EL (cell line): ENCODE measurements at regions not wholly inside any gene's neighbourhood (a gene's known extent, or its start where the extent isn't known, plus 50 kb on each side); places are given as distances from the start of the nearest gene placed in this dataset.
A peak's percentile ranks its signal among the peaks of the same experiment; 100 is the strongest.

Experiments
- DNase-seq: peaks from one replicate; pipeline ENCODE4 v3.0.0-alpha.2; 2016

GRCh38 chr12:107983756-107984472, 145.2 kb upstream of the WSCD2 start:
- peak; percentile 18 for DNase-seq

GRCh38 chr12:107984973-107985372, 144.1 kb upstream of the WSCD2 start:
- no peak for DNase-seq

- no peak for DNase-seq
Observed at GRCh38 chr12:107986183-107986582, 142.9 kb upstream of the WSCD2 start.

GRCh38 chr12:107990325-107990724, 138.8 kb upstream of the WSCD2 start:
- peak; percentile 2 for DNase-seq

GRCh38 chr12:107992029-107992428, 137.1 kb upstream of the WSCD2 start:
- no peak for DNase-seq

GRCh38 chr12:107992870-107993451, 136.1 kb upstream of the WSCD2 start:
- DNase-seq: peak; percentile 29

GRCh38 chr12:107998863-107999262, 130.2 kb upstream of the WSCD2 start:
- DNase-seq: no peak

- DNase-seq: no peak
Observed at GRCh38 chr12:108000111-108000510, 129.0 kb upstream of the WSCD2 start.

- no peak for DNase-seq
Observed at GRCh38 chr12:108004319-108004718, 124.8 kb upstream of the WSCD2 start.

GRCh38 chr12:108008163-108008905, 120.8 kb upstream of the WSCD2 start:
- no peak for DNase-seq

- DNase-seq: no peak
Observed at GRCh38 chr12:108009442-108010070, 119.5 kb upstream of the WSCD2 start.

GRCh38 chr12:108016022-108016564, 113.0 kb upstream of the WSCD2 start:
- no peak for DNase-seq

- DNase-seq: no peak
Observed at GRCh38 chr12:108017472-108018057, 111.5 kb upstream of the WSCD2 start.

- no peak for DNase-seq
Observed at GRCh38 chr12:108019862-108020261, 109.2 kb upstream of the WSCD2 start.

GRCh38 chr12:108021141-108021540, 107.9 kb upstream of the WSCD2 start:
- DNase-seq: no peak

GRCh38 chr12:108021949-108022522, 107.1 kb upstream of the WSCD2 start:
- DNase-seq: no peak

- no peak for DNase-seq
Observed at GRCh38 chr12:108029051-108029835, 99.8 kb upstream of the WSCD2 start.

GRCh38 chr12:108033090-108033489, 96.0 kb upstream of the WSCD2 start:
- DNase-seq: no peak

GRCh38 chr12:108035372-108035771, 93.7 kb upstream of the WSCD2 start:
- no peak for DNase-seq

GRCh38 chr12:108037960-108038359, 91.1 kb upstream of the WSCD2 start:
- DNase-seq: no peak

- no peak for DNase-seq
Observed at GRCh38 chr12:108039794-108040193, 89.3 kb upstream of the WSCD2 start.

GRCh38 chr12:108040947-108041346, 88.1 kb upstream of the WSCD2 start:
- no peak for DNase-seq
